Testis (tissue), 2 donors: ENCODE measurements at regions not wholly inside any gene's neighbourhood (a gene's known extent, or its start where the extent isn't known, plus 50 kb on each side); places are given as distances from the start of the nearest gene placed in this dataset.

Source experiments
- CTCF ChIP-seq, 3 experiments: fragments of 450-650 bp in 2 of 3; fragments of 200-600 bp in 1 of 3; sonication (generic) in 1 of 3; IDR thresholded peaks; one replicate each; pipeline ENCODE4 v1.5.1; 2016 to 2019; ENCODE audit warnings: antibody characterized with exemption in 3 of 3, mild to moderate bottlenecking in 2 of 3, moderate library complexity in 1 of 3
- POLR2A ChIP-seq: fragments of 450-650 bp; IDR thresholded peaks from one replicate; pipeline ENCODE4 v1.6.1; 2017; ENCODE audit warnings: antibody characterized with exemption, mild to moderate bottlenecking, moderate library complexity

- no peak for TF ChIP-seq CTCF (IDR thresholded peaks at IDR 0.05)
- no peak for TF ChIP-seq POLR2A
Observed at GRCh38 chr6:27776504-27776903, 135.7 kb downstream of the OR2B2 start.
